GM10266 (cell line): ENCODE measurements at regions not wholly inside any gene's neighbourhood (a gene's known extent, or its start where the extent isn't known, plus 50 kb on each side); places are given as distances from the start of the nearest gene placed in this dataset.
A peak's percentile ranks its signal among the peaks of the same experiment; 100 is the strongest.
"Not testable (repeated sequence)": the region's sequence is repeated elsewhere in the genome, so short reads cannot be mapped to it uniquely, and the experiment has no call there.

Source experiments
- DNase-seq: peaks from one replicate; pipeline ENCODE4 v3.0.0; 2012; ENCODE audit errors: extremely low spot score
- CTCF ChIP-seq: IDR thresholded peaks from 2 replicates; pipeline ENCODE4 v1.5.1; 2012; ENCODE audit warnings: mild to moderate bottlenecking, low read depth; ENCODE audit not compliant: control insufficient read depth, insufficient read depth; ENCODE audit errors: missing control alignments

DNA sequence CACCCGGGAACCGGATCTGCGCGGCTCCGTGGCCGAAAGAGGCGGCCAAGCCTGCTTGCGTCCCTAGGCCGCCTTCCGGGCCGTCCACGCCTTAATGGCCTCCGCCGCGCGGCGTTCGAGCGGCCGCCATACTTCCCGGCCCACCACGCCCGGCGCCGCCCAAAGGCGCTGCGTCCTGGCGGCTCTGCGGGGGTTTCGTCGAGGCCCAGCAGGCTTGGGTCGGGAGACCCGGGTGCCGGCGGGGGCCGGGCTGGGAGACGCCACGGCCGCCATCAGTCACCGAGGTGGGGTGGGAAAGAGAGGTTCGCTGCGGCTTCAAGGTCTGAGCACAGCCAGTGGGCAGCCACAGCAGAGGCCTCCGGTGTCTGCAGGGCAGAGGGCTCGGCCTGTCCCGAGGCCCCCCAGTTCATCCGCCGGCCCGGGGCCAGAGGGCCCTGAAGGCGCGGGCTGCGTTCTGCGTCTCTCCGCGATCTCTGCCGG, 545.8 kb upstream of the CDH10 start:
- no peak for TF ChIP-seq CTCF
- DNase-seq = no peak

GRCh38 chr5:25181249-25181648, 536.5 kb upstream of the CDH10 start:
- no peak for DNase-seq
- no peak for TF ChIP-seq CTCF

DNA sequence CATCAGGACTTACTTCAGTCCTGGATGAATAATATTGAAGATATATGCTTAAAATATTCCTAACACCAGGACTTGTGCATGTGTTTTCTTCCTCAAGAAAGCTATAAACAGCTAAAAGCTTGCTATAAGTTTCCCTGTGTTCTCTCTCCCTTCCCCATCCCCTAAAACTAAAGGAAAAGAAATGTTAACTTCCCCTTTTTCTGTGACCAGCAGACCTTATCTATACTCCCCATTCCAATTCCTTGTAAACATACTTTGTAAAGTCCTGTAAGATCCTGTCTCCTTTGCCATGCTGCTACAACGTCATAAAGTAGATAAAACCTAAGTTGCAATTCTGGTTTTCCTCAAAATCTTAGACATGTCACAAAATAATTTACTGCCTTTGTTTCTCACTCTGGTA, 517.8 kb upstream of the CDH10 start:
- not testable (repeated sequence) for DNase-seq

- no peak for TF ChIP-seq CTCF
- no peak for DNase-seq
These were observed 516.1 kb upstream of the CDH10 start for GRCh38 chr5:25160891-25161290.

- no peak for DNase-seq
- no peak for TF ChIP-seq CTCF
These were observed 506.0 kb upstream of the CDH10 start for GRCh38 chr5:25150819-25151218.

DNA sequence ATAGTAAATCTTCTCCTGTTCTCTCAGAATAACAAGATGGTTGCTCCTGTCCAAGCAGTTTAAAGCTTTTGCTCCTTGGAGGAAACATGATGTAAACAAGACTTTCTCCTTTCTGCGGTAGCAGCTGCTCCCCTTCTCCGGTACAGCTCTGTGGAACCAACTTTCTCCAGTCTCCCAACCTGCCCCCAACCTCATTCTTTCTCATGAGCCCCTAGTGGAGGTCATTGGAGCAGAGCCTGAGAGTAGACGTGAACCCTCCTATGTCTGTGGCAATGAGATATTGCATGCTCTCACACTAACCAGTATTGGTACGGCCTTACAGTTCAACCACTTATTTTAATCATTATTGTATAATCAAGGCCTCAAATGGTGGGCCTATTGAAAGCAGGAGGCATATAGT, 483.8 kb upstream of the CDH10 start:
- DNase-seq = no peak

DNA sequence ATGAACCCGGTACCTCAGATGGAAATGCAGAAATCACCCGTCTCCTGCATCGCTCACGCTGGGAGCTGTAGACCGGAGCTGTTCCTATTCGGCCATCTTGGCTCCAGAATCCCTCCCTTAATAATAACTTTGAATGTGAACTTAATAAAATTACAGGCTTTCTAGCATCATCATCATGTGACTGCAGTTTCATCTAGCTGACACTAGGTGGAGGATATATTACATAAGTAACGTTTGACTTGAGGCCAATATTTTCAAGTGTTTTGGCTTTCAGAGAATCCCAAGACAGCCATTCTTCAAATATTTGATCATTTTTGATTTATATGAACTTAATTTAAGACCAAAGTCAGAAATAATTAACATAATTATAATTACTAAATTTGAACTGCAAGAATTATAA, 474.9 kb upstream of the CDH10 start:
- no peak for TF ChIP-seq CTCF
- DNase-seq = peak; percentile 4

More for the DNA sequence above, 483.8 kb upstream of the CDH10 start:
- TF ChIP-seq CTCF = no peak

- no peak for TF ChIP-seq CTCF
- no peak for DNase-seq
These were observed 463.1 kb upstream of the CDH10 start for GRCh38 chr5:25107853-25108252.
